NCI-H69 (cell line): ENCODE measurements at regions not wholly inside any gene's neighbourhood (a gene's known extent, or its start where the extent isn't known, plus 50 kb on each side); places are given as distances from the start of the nearest gene placed in this dataset.
A peak's percentile ranks its signal among the peaks of the same experiment; 100 is the strongest.
"Not testable (repeated sequence)": the region's sequence is repeated elsewhere in the genome, so short reads cannot be mapped to it uniquely, and the experiment has no call there.

Experiments
- DNase-seq: peaks from one replicate; lab custom pipeline; 2025; lab: John Stamatoyannopoulos, UW

DNA sequence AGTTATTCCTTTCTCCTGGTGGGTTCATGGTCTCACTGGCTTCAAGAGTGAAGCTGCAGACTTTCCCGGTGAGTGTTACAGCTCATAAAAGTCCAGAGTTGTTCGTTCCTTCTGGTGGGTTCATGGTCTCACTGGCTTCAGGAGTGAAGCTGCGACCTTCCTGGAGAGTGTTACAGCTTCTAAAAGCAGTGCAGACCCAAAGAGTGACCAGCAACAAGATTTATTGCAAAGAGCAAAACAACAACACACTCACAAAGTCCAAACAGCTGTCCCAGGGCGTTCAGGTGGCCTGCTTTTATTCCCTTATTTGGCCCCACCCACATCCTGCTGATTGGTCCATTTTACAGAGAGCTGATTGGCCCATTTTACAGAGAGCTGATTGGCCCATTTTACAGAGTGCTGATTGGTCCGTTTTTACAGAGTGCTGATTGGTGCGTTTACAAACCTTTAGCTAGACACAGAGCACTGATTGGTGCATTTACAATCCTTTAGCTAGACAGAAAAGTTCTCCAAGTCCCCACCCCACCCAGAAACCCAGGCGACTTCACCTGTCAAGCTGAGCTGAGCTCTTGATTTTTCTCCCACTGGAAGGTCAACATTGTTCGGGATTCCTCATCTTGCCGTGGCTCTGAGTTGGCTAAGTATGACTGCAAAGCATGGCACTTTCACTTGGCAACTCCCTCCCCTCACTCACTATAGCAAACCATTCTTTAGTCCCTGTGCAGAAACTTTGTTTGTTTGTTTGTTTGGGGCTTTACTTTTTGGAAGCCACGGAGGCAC, 87.3 kb upstream of the EEPD1 start:
- not testable (repeated sequence) for DNase-seq

DNA sequence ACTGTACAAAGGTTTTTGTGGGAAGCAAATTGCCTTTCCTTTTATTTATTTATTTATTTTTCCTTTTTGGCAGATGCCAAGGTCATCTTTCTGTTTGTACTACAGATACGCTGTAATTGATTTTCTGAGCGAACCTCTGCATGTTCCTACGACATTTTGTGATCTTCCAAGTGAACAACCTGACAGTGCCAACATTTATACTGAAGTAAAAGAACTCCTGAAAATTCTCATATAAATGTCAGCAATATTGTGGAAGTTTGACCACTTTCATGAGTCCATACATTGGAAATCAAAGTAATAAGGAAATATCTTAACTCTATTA, 86.8 kb upstream of the EEPD1 start:
- DNase-seq: no peak

DNA sequence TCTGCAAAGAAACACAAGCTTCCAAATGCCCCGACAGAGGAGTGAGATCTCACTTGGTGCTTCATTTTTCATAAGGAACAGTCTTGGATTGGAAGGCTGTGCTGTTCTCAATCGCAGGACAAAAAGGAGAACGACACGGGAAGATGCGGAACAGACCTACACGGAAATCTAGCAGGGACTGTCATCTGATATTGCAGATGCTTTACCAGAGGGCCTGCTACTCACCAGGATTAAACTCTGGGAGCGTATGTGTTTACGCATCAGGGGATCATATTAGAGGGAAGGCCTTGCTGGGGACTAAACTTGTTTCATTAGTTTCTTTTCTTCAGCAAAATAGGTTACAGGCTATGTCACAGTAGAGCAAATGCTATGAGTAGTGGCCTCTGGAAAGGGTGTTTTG, 82.8 kb upstream of the EEPD1 start:
- no peak for DNase-seq

DNA sequence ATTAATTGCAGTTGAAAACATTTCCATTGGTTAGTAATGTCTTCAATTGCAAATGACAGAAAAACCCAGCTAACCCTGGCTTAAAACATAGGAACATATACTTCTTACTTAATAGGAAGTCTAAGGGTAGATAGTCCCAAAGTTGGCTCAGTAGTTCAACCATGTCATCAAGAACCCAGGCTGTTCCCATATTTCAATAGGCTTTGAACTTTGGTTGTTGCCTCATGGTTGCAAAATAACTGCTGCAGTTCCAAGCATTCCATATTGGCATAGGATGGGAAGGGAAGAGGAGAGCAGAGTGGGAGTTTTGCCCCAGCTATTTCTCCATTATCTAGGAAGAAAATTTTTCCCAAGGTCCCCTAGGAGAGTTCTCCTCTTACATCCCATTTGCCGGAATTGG, 81.4 kb upstream of the EEPD1 start:
- no peak for DNase-seq

DNA sequence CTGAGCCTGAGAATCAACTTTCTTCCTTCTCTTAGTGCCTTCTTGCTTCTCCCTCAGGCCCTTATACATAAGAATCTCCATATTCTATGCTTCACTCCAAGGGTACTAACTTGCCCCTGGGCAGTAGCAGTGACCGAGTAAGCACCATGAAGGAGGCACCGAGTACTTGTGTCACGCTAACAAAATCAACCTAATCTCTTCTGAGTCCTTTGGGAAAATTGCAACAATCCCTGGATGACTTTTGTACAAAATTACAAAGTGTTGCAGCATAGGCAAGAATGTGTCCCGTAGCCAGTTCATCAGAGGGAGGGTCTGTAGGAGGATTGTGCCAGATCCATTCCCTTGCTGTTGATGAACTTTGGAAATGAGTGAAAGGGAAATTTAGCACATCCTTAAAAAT, 80.4 kb upstream of the EEPD1 start:
- no peak for DNase-seq

DNA sequence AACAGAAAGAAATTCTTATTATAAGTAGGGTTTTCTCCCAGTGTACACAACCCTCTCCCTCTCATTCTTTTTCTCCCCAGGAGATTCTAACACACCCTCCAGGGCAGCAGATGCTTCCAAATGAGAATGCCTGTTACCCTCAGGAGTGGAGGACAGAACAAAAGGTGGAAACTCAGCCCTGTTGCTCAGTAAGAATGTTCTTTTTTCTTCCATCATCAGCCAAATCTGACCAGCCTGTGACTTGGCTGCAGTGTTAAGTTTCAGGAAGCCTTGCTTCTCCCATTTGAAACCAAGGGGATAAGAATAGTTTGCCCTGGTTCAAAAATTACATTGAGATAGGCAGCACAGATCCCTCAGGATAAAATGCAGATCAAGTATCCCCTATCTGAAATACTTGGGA, 77.5 kb upstream of the EEPD1 start:
- peak; percentile 78 for DNase-seq

DNA sequence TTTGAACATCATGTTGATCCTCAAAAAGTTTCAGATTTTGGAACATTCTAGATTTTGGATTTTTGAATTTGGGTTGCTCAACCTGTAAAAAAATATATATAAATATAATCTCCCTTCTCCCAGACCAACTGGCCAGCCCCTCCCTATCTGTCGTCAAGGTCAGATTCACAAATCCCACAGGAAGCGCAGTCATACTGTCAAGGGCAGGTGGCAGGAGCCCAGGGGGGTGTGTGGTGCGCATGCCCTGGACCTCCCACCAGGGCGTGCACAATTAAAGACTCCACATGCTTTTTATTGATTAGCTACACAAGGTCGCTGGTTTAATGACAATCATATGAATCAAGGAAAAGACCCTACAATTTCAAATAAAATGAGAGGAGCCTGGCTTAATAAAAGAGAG, 77.0 kb upstream of the EEPD1 start:
- peak; percentile 84 for DNase-seq

DNA sequence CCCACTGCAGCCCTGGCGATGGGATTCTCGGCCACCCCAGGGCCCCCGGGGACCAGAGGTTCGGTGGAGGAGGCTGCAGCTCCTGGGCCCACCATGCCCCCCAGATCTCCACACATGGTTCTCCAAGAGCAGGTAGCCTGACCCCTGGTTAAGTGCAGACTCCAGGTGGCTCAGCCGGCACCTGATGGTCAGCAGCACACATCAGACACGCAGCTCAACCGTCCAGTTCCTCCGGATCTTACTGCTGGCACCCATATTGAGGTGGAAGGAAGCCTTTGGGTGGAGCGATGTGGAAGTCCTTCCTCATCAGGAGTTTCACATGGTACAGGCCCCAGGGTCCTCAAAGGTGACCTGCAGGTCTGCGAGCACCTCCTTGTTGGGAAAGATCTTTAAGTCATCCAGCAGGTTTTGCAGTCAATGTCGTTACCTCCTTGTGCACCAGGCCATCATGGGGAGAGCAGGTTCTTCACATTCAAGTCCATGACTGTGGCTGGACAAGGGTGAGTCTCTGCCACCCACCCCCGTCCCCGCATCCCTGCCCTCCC, 74.2 kb upstream of the EEPD1 start:
- no peak for DNase-seq

DNA sequence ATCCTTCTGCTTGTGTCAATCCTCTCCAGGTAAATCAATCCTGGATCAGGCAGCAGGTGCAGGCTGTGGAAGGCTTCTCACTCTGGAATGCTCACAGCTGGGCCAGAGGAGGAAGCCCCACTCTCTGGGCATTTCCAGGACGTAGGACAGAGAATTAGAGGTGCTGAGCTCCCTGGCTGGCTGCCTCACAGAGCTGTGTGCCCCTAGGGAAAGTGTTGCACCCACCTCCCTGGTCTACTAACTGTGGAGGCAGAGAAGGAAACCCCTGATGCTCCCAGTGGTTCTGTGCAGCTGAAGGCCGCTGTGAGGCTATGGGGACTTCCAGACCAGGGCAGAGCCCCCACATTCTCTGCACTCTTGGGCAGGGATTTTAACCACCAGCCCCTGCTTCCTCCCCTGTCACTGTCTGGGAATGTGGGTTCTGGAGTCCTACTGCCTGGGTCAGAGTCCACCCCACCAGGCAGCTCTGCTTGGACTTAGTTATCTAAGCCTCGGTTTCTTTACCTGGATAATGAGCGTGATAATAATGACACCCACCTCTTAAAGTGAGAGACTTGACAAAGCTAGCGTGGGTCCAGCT, 73.5 kb upstream of the EEPD1 start:
- no peak for DNase-seq

DNA sequence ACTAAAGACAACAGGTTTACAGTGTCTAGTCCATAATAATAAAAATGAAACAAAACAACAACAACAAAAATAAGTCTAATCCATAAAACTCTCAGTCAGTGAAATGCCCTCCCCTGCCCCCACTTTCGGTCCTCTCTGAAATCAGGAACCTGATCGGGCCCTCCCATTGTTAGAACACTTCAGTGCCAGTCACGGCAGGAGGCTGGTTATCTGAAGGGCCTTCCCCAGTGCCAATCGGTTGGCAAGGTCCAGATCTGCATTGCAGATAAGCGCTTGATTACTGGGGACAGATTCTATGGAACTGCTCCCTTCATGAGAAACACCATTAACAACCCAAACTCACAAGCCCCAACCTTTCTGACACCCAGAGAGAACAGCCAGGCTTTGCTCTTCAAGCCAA, 72.2 kb upstream of the EEPD1 start:
- no peak for DNase-seq

DNA sequence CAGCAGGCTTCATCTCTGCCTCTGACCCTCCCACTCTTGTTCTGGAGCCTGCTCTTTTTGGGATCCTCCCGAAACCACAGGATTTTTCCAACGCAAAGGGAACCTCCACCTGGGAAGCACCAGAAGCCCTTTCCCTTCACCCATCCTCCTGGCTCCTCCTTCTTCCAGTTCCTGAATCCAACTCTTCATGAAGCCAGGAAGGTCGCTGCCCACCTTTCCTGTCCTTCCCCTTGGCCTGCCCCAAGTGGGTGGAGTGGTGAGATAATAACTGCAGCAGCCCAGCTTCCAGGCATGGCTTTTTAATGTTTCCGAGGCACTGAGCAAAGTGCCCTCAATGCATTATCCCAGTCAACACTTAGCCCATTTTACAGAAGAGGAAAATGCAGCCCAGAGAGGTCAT, 70.8 kb upstream of the EEPD1 start:
- no peak for DNase-seq

DNA sequence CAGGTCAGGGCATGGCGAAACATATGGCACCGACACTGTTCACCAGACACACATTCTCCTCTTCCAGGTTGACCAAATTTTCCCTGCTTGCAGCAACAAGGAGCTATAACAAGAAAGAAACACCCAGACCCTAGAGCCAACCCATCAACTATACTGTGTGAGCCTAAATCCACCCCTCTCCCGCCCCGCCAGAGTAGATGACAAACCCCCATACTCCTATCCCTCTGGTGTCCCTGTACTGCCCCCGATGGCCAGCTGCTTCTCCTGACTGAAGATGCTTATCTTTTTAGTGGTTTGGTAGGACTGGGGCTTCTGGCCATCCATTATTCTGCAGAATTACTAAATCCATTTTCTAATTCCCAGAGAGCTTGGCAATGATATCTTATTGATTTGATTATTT, 70.1 kb upstream of the EEPD1 start:
- DNase-seq: peak; percentile 24

DNA sequence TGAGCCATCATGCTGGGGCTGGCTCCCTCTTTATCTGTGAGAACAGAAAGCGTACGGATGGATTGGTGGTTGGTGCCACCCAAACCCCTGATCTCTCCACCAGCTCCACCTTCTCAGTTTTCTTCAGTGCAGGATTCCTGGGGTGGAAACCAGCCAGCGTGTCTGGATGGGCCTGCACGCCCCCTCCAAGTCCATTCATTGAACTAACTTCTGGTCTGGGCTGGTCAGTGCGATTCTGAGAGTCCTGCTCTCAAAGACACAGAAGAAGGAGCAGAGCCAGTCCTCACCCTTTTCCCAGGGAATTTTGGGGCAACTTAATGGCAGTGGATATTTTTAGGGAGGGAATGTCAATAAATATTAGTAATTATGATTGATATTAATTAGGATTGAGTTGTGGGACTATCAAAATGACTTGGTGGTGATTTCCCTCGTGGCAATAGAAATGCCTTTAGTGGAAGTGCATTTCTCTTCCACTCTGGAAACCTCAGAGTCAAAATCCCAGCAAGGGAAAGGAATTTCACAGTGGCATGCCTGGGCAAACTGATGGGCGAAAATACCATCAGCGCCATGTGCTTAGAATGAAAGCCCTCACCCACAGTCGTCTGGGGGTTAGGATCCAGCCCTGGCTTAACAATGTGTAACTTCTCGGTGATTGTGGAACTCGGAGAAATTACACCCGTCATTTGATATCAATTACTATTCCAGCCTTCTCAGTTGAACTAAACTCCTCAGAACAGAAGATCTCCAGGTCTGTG, 69.3 kb upstream of the EEPD1 start:
- DNase-seq: no peak

DNA sequence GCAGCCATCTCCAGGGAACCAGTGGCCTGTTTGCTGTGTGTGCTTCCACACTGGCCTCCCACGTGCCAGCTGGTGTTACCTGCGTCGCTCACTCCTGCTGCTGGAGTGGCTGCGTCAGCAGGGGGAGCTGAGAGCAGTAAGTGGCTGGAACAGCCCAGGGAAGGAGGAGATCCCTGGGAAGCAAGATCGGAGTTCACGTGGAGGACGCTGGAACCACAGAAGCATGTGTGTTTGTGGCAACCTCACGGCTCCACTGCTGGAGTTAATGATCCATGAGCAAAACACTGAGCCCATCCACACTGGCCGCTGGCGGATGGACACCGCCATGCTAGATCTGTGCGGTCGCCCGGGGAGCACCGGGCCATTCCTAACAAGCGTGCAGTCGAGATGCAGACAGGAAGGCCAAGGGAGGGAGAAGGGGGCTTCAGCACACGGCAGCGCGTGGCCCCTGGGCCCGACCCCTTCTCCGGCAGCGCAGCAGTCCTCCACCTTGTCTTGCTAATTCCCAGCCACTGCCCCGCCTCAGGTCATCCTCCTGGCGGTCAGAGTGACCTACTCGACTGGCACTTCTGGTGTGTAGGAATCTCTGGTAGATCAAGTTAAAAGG, 68.5 kb upstream of the EEPD1 start:
- DNase-seq: peak; percentile 88

DNA sequence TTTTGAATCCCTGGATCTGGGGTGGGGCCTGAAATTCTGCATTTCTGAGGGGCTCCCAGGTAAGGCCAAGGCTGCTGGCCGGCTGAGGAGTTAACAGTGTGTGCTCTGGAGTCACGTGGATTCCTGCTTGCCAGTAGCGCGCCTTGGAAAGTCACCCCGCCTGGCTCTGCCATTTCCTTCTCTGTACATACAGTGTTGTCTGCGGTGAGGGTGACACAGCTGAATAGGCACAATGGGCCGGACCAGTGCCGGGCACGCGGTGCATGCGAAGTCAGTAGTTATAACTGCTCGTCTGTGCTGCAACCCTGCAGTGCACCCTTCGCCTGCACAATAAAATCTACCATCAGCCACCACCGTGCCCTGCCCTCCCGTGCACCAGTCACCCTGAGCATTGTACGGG, 68.0 kb upstream of the EEPD1 start:
- DNase-seq: no peak

DNA sequence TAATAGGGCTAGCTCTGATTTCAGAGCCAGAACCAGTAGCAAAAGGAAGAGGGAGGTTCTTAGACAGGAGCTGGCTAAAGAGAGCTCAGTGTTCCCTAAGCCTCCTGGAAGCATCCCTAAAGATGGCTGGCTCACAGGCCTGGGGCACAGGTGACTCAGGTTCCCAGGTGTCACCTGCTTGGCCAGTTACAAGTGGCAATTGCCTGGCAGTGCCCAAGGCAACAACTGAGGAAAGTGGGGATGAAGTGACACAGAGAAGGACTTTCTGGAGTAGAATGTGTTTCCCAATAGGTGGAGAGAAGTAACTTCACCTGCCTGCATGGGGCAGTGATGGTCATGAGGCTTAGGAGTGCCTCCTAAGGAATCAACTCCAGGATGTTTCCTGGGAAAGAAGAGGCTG, 66.5 kb upstream of the EEPD1 start:
- no peak for DNase-seq

DNA sequence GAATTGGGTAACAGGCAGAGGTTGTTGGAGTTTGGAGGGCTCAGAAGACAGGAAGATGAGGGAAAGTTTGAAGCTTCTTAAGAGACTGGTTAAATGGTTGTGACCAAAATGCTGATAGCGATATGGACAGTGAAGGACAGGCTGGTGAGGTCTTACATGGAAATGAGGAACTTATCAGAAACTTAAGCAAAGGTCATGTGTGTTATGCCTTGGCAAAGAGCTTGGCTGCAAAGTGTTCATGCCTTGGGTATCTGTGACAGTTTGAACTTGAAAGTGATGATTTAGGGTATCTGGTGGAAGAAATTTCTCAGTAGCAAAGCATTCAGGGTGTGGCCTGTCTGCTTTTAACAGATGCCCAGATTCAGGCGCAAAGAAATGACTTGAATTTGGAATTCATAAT, 64.5 kb upstream of the EEPD1 start:
- DNase-seq: no peak

DNA sequence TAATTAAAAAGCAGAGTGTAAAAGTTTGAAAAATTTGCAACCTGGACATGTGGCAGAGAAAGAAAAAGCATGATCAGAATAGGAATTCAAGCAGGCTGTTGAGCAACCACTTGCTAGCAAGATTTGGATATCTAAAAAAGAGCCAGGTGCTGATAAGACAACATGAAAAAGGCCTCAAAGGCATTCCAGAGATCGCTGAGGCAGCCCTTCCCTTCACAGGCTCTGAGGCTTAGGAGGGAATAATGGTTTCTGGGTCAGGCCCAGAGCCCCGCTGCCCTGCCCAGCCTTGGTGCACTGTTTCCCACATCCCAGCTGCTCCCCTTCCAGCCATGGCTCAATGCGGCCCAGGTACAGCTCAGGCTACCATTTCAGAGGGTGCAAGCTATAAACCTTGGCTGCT, 64.1 kb upstream of the EEPD1 start:
- DNase-seq: no peak

DNA sequence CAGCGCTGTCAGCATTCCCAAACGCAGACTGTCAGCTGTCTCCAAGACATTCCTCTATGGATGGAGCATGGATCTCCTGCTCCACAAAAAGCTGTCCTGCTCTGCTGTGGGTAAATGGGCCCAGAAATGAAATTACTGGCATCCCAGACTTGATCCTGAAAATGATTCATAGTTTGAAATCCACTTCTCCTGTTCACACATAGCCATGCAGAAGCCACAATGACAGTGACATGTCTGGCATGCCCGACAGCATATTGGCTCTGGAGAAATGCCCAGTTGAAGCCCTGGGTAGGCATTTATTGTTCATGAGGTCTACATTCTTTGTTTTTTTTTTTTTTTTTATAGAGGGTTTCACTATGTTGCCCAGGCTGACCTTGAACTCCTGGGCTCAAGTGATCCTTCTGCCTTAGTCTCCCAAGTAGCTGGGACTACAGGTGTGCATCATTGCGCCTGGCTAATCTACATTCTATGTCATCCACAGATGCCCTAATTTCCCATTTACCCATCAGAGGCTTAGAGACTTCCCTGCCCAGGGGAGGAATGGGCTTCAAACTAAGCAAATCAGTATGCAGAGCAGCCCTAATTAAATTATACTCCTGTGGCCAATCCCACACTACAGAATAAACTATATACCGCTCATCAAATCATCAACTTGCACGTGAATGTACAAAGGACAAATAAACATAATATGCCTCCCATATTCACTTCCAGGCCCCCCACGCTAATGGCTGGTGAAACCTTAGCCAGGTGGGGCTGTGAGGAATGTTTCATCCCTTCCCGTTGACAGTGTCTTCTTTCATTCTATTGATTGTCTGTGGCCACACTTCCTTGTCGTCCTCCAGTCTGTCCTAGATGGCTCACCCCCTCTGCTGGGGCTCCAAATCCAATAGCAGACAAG, 61.8 kb upstream of the EEPD1 start:
- no peak for DNase-seq

DNA sequence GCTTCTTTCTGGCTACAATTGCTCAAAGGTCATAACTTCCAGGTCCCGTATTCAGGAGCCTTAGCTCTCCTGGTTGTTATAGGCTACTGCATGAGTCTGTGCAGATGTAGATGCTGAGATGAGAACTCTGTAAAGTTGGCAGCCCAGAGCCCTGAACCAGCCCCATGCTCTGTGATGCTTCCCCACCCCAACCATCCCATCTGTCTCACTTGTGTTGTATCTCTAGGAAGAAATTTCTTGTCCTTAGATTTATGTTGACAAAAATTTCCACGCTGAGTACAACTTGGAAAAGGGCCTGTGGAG, 61.2 kb upstream of the EEPD1 start:
- DNase-seq: no peak

DNA sequence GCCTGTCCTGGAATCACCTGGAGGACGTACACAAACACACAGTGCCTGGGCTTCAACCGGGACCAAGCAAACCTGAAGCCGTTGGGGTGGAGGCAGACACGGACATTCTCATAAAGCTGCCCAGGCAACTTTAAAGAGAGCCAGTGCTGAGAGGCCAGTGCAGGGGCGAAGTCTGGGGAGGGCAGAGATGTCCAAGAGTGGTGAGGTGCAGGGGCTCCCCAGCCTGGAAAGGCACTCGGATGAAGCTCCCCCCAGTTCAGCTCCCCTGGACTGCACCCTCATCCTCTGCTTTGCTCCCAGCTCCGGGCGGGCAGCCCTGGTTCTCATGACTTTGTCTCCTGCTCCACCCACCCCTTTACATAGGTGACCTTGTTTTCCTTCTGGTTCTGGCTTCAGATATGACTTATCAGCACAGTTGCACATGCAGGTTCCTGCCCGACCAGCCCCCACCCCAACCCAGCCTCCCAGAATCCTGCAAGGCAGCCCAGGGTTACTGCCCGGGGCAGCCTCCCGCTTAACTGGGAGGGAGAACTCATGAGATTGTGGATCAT, 60.8 kb upstream of the EEPD1 start:
- no peak for DNase-seq
